PC-3 (cell line): ENCODE measurements at regions not wholly inside any gene's neighbourhood (a gene's known extent, or its start where the extent isn't known, plus 50 kb on each side); places are given as distances from the start of the nearest gene placed in this dataset.

Experiments
- ATAC-seq: fragments of 200-7000 bp; cut with Tn5 transposase; 2 replicates; pipeline ENCODE4 v1.9.1; 2020; ENCODE audit warnings: mild to moderate bottlenecking, moderate library complexity
- BruUV-seq: library from RNA; stranded (reverse); fragments of 400-500 nt; replicated peaks from 2 replicates; lab custom pipeline; 2021; lab: Mats Ljungman, UMichigan
- CTCF ChIA-PET: fragments of 300-600 bp; sonication (Branson Sonifier 250); formaldehyde crosslinking; loops from one replicate; lab custom pipeline; 2022; ENCODE audit warnings: antibody characterized with exemption; lab: Charles Lee
- POLR2A ChIA-PET: fragments of 300-600 bp; sonication (Branson Sonifier 250); formaldehyde crosslinking; loops from one replicate; lab custom pipeline; 2022; ENCODE audit warnings: antibody characterized with exemption; ENCODE audit not compliant: unreplicated experiment; lab: Charles Lee
- DNase-seq: peaks from one replicate; pipeline ENCODE4 v3.0.0-alpha.2; 2015
- H2AFZ ChIP-seq: fragments of 300-600 bp; sonication (generic); 2 replicates; pipeline ENCODE4 v1.6.0; 2016; ENCODE audit warnings: antibody characterized with exemption, low read length
- H3F3A ChIP-seq: fragments of 300-600 bp; sonication (generic); one replicate; pipeline ENCODE4 v1.6.0; 2017; ENCODE audit warnings: antibody characterized with exemption, low read length, control low read depth, mild to moderate bottlenecking; ENCODE audit not compliant: unreplicated experiment
- H3K27ac ChIP-seq: fragments of 300-600 bp; sonication (generic); 2 replicates; pipeline ENCODE4 v1.5.1; 2016; ENCODE audit warnings: mild to moderate bottlenecking, low read length
- H3K27me3 ChIP-seq: fragments of 300-600 bp; sonication (generic); 2 replicates; pipeline ENCODE4 v1.6.1; 2016; ENCODE audit warnings: low read length, mixed read lengths
- H3K36me3 ChIP-seq: fragments of 300-600 bp; sonication (generic); 2 replicates; pipeline ENCODE4 v1.6.1; 2016; ENCODE audit warnings: low read depth, mixed run types, low read length, mixed read lengths
- H3K4me1 ChIP-seq: fragments of 300-600 bp; sonication (generic); 2 replicates; pipeline ENCODE4 v1.5.1; 2016; ENCODE audit warnings: low read length; ENCODE audit not compliant: insufficient read depth
- H3K4me2 ChIP-seq: fragments of 300-600 bp; sonication (generic); 2 replicates; pipeline ENCODE4 v1.6.0; 2016; ENCODE audit warnings: low read length
- H3K4me3 ChIP-seq: fragments of 300-600 bp; sonication (generic); 2 replicates; pipeline ENCODE4 v1.5.1; 2016; ENCODE audit warnings: mild to moderate bottlenecking, low read length, mixed read lengths
- H3K79me2 ChIP-seq: fragments of 300-600 bp; sonication (generic); 2 replicates; pipeline ENCODE4 v1.6.1; 2017; ENCODE audit warnings: low read length, mixed read lengths
- H3K9ac ChIP-seq: fragments of 300-600 bp; sonication (generic); 2 replicates; pipeline ENCODE4 v1.6.0; 2016; ENCODE audit warnings: mild to moderate bottlenecking, low read length
- H3K9me2 ChIP-seq: fragments of 300-600 bp; sonication (generic); replicated peaks from 2 replicates; pipeline ENCODE4 v1.6.1; 2016; ENCODE audit warnings: mixed run types, low read length, mixed read lengths
- H3K9me3 ChIP-seq: fragments of 300-600 bp; sonication (generic); 2 replicates; pipeline ENCODE4 v1.6.1; 2016; ENCODE audit warnings: low read length, mixed read lengths
- H4K20me1 ChIP-seq: fragments of 300-600 bp; sonication (generic); 2 replicates; pipeline ENCODE4 v1.6.1; 2016; ENCODE audit warnings: low read length, mixed read lengths
- EZH2 ChIP-seq: fragments of 300-600 bp; sonication (generic); IDR thresholded peaks from one replicate; pipeline ENCODE4 v1.6.1; 2017; ENCODE audit warnings: antibody characterized with exemption, mild to moderate bottlenecking, low read length; ENCODE audit not compliant: unreplicated experiment
- EZH2phosphoT487 ChIP-seq: fragments of 300-600 bp; sonication (generic); IDR thresholded peaks from 2 replicates; pipeline ENCODE4 v1.6.1; 2018; ENCODE audit warnings: mild to moderate bottlenecking, antibody characterized with exemption, low read length, borderline replicate concordance
- intact Hi-C: fragments of 100-400 bp; cut with micrococcal nuclease; formaldehyde crosslinking; loops from 2 replicates; pipeline ENCODE4 v1.9.0; 2023
- TF ChIP-seq, protein P1 (sequence below): fragments of 300-600 bp; sonication (generic); conservative IDR thresholded peaks from 2 replicates; pipeline ENCODE4 v1.5.1; 2017; ENCODE audit warnings: antibody characterized with exemption, low read depth, mild to moderate bottlenecking, low read length

DNA sequence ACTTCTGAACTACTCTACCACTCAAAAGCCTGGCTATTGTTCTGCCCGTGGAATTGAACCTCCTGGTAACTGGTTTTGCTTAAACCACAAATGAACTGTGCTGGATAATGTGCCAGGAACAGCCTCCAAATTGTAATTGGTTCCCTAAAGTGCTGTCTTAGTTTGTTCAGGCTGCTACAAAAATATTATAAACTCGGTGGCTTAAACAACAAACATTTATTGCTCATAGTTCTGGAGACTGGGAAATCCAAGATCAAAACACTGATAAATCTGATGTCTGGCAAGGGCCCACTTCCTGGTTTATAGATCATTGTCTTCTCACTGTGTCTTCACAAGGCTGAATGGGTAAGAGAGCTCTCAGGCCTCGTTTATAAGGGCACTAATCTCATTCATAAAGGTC is 149.2 kb upstream of the NCKAP5 start:
- H3K36me3 ChIP-seq = no peaks in the 10 kb centered on the region
- H3K9ac ChIP-seq = no peak overlapping the region
- ChIA-PET CTCF (no interaction called here), POLR2A (no interaction called here)
- no TSS peak for BruUV-seq
- no peaks in the 10 kb centered on the region for H4K20me1 ChIP-seq
- DNase-seq = peak; percentile 69
- no peaks in the 10 kb centered on the region for H3K9me2 ChIP-seq
- H3K9me3 ChIP-seq = no peaks in the 10 kb centered on the region
- TF ChIP-seq, protein P1, sequence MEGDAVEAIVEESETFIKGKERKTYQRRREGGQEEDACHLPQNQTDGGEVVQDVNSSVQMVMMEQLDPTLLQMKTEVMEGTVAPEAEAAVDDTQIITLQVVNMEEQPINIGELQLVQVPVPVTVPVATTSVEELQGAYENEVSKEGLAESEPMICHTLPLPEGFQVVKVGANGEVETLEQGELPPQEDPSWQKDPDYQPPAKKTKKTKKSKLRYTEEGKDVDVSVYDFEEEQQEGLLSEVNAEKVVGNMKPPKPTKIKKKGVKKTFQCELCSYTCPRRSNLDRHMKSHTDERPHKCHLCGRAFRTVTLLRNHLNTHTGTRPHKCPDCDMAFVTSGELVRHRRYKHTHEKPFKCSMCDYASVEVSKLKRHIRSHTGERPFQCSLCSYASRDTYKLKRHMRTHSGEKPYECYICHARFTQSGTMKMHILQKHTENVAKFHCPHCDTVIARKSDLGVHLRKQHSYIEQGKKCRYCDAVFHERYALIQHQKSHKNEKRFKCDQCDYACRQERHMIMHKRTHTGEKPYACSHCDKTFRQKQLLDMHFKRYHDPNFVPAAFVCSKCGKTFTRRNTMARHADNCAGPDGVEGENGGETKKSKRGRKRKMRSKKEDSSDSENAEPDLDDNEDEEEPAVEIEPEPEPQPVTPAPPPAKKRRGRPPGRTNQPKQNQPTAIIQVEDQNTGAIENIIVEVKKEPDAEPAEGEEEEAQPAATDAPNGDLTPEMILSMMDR = no peak
- TF ChIP-seq EZH2 (no peak), EZH2phosphoT487 (no peak)
- no peaks in the 10 kb centered on the region for H3K79me2 ChIP-seq
- intact Hi-C loops = no loop called here
- peak; percentile 41 for ATAC-seq
- H3K4me2 ChIP-seq = peak overlapping the region; percentile 30
- H2AFZ ChIP-seq = 0 out of 2 replicates have a peak overlapping the region, but pooled peaks have one; percentile 3
- no peaks in the 10 kb centered on the region for H3K27me3 ChIP-seq
- H3K4me3 ChIP-seq = no peak overlapping the region
- H3F3A ChIP-seq = no peaks in the 10 kb centered on the region
- H3K4me1 ChIP-seq = peaks cover 46% of the 10 kb centered on the region
- peak overlapping the region; percentile 30; the same call in 1 of the 2 replicates for H3K27ac ChIP-seq

GRCh38 chr2:133718688-133719201 is 150.5 kb upstream of the NCKAP5 start:
- BruUV-seq = no TSS peak
- Histone ChIP-seq H3K36me3 (no peaks in the 10 kb centered on the region), H3F3A (no peaks in the 10 kb centered on the region), H4K20me1 (no peaks in the 10 kb centered on the region), H3K4me3 (no peak overlapping the region), H3K9ac (no peak overlapping the region), H3K9me3 (no peaks in the 10 kb centered on the region), H3K27me3 (no peaks in the 10 kb centered on the region), H3K79me2 (no peaks in the 10 kb centered on the region), H2AFZ (no peak overlapping the region), H3K27ac (no peak overlapping the region), H3K4me1 (peaks cover 33% of the 10 kb centered on the region), H3K4me2 (0 out of 2 replicates have a peak overlapping the region, but pooled peaks have one; percentile 15), H3K9me2 (no peaks in the 10 kb centered on the region)
- intact Hi-C loops = no loop called here
- DNase-seq (peak; percentile 61), ATAC-seq (peak; percentile 53; the same call in 1 of the 2 replicates)
- ChIA-PET CTCF (no interaction called here), POLR2A (no interaction called here)
- TF ChIP-seq EZH2 (no peak), EZH2phosphoT487 (no peak)
- TF ChIP-seq, protein P1 = no peak

DNA sequence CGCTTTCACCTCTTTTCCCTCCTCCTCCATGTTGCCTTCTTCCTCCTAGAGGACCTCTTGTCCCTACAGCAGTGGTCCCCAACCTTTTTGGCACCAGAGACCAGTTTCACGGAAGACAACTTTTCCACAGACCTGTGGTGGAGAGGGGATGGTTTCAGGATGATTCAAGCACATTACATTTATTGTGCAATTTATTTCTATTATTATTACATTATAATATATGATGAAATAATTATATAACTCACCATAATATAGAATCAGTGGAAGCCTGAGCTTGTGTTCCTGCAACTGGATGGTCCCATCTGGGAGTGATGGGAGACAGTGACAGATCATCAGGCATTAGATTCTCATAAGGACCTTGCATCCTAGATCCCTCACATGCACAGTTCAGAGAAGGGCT is 152.2 kb upstream of the NCKAP5 start:
- Histone ChIP-seq H3K27me3 (no peaks in the 10 kb centered on the region), H3K4me1 (peaks cover 33% of the 10 kb centered on the region), H3K27ac (no peak overlapping the region), H3K9me2 (no peaks in the 10 kb centered on the region), H3F3A (no peaks in the 10 kb centered on the region), H3K36me3 (no peaks in the 10 kb centered on the region), H2AFZ (no peak overlapping the region), H4K20me1 (no peaks in the 10 kb centered on the region), H3K9me3 (no peaks in the 10 kb centered on the region), H3K4me3 (no peak overlapping the region), H3K79me2 (no peaks in the 10 kb centered on the region), H3K9ac (no peak overlapping the region), H3K4me2 (no peak overlapping the region)
- POLR2A ChIA-PET = no interaction called here
- no peak for ATAC-seq
- TF ChIP-seq EZH2phosphoT487 (no peak), EZH2 (no peak)
- TF ChIP-seq, protein P1 = no peak
- CTCF ChIA-PET = no interaction called here
- no TSS peak for BruUV-seq
- intact Hi-C loops = no loop called here
- DNase-seq = no peak
